GM23338 (cell line): ENCODE measurements at regions not wholly inside any gene's neighbourhood (a gene's known extent, or its start where the extent isn't known, plus 50 kb on each side); places are given as distances from the start of the nearest gene placed in this dataset.

Experiments used
- ATAC-seq: fragments of 200-7000 bp; cut with Tn5 transposase; 3 replicates; pipeline ENCODE4 v1.9.1; 2020
- DNase-seq: peaks from one replicate; pipeline ENCODE4 v3.0.0-alpha.2; 2015; ENCODE audit warnings: low spot score
- H2AFZ ChIP-seq: fragments of 200-600 bp; sonication (generic); 2 replicates; pipeline ENCODE4 v1.8.0; 2016; ENCODE audit warnings: antibody characterized with exemption, mild to moderate bottlenecking, moderate library complexity
- H3F3A ChIP-seq: fragments of 200-600 bp; sonication (generic); replicated peaks from 2 replicates; pipeline ENCODE4 v1.8.0; 2017; ENCODE audit warnings: antibody characterized with exemption, mixed run types, low read depth
- H3K27ac ChIP-seq: fragments of 200-600 bp; sonication (generic); 2 replicates; pipeline ENCODE4 v1.6.1; 2016; ENCODE audit warnings: low read depth
- H3K27me3 ChIP-seq: fragments of 200-600 bp; sonication (generic); 2 replicates; pipeline ENCODE4 v1.8.0; 2016; ENCODE audit warnings: mild to moderate bottlenecking, mixed run types, moderate library complexity; ENCODE audit not compliant: insufficient read depth
- H3K36me3 ChIP-seq: fragments of 200-600 bp; sonication (generic); 2 replicates; pipeline ENCODE4 v1.8.0; 2016; ENCODE audit warnings: mild to moderate bottlenecking; ENCODE audit not compliant: insufficient read depth
- H3K4me1 ChIP-seq: fragments of 200-600 bp; sonication (generic); 2 replicates; pipeline ENCODE4 v1.8.0; 2016; ENCODE audit warnings: mild to moderate bottlenecking, moderate library complexity; ENCODE audit not compliant: insufficient read depth
- H3K4me2 ChIP-seq: fragments of 200-600 bp; sonication (generic); 2 replicates; pipeline ENCODE4 v1.7.1; 2017; ENCODE audit warnings: mixed run types
- H3K4me3 ChIP-seq: fragments of 200-600 bp; sonication (generic); 2 replicates; pipeline ENCODE4 v1.6.1; 2016; ENCODE audit warnings: mixed run types
- H3K79me2 ChIP-seq: fragments of 200-600 bp; sonication (generic); replicated peaks from 2 replicates; pipeline ENCODE4 v1.8.0; 2017; ENCODE audit warnings: mild to moderate bottlenecking; ENCODE audit not compliant: insufficient read depth
- H3K9me2 ChIP-seq: fragments of 200-600 bp; sonication (generic); 2 replicates; pipeline ENCODE4 v1.8.0; 2017; ENCODE audit not compliant: insufficient read depth
- H4K20me1 ChIP-seq: fragments of 200-600 bp; sonication (generic); replicated peaks from 2 replicates; pipeline ENCODE4 v1.8.0; 2017; ENCODE audit warnings: mild to moderate bottlenecking; ENCODE audit not compliant: insufficient read depth
- H3K27ac Mint-ChIP-seq: 2 replicates; pipeline ENCODE4 v1.8.0; 2020; ENCODE audit warnings: inconsistent platforms, mild to moderate bottlenecking, moderate library complexity, mixed read lengths
- H3K27me3 Mint-ChIP-seq: 3 replicates; pipeline ENCODE4 v1.8.0; 2022; ENCODE audit warnings: low read depth, mild to moderate bottlenecking, moderate library complexity, mixed read lengths, inconsistent platforms; ENCODE audit not compliant: insufficient read depth, poor library complexity
- H3K36me3 Mint-ChIP-seq: 3 replicates; pipeline ENCODE4 v1.8.0; 2021; ENCODE audit warnings: low read depth, mild to moderate bottlenecking, inconsistent platforms, moderate library complexity, mixed read lengths
- H3K4me1 Mint-ChIP-seq: 3 replicates; pipeline ENCODE4 v1.8.0; 2020; ENCODE audit warnings: mild to moderate bottlenecking, inconsistent platforms, mixed read lengths
- H3K4me3 Mint-ChIP-seq: 3 replicates; pipeline ENCODE4 v1.8.0; 2021; ENCODE audit warnings: moderate library complexity, mild to moderate bottlenecking, inconsistent platforms, mixed read lengths
- H3K9me3 Mint-ChIP-seq: 3 replicates; pipeline ENCODE4 v1.8.0; 2020; ENCODE audit warnings: moderate library complexity, mild to moderate bottlenecking, inconsistent platforms, mixed read lengths
- CREB1 ChIP-seq: fragments of 250-450 bp; sonication (Bioruptor Pico); IDR thresholded peaks from 2 replicates; pipeline ENCODE4 v1.5.0; 2020; ENCODE audit warnings: low read depth, mild to moderate bottlenecking, moderate library complexity
- ETS1 ChIP-seq: IDR thresholded peaks from 2 replicates; pipeline ENCODE4 v1.6.1; 2016; ENCODE audit warnings: antibody characterized with exemption
- EZH2 ChIP-seq: fragments of 200-600 bp; sonication (generic); IDR thresholded peaks from one replicate; pipeline ENCODE4 v1.8.0; 2017; ENCODE audit warnings: antibody characterized with exemption, mild to moderate bottlenecking, low read depth; ENCODE audit not compliant: unreplicated experiment
- JUNB ChIP-seq: IDR thresholded peaks from one replicate; pipeline ENCODE4 v1.6.1; 2016; ENCODE audit warnings: antibody characterized with exemption; ENCODE audit not compliant: unreplicated experiment
- NANOG ChIP-seq: IDR thresholded peaks from 2 replicates; pipeline ENCODE4 v1.6.1; 2016; ENCODE audit warnings: antibody characterized with exemption, borderline replicate concordance
- POLR2AphosphoS5 ChIP-seq: IDR thresholded peaks from 2 replicates; pipeline ENCODE4 v1.6.1; 2016; ENCODE audit warnings: antibody characterized with exemption, low read depth
- REST ChIP-seq: IDR thresholded peaks from one replicate; pipeline ENCODE4 v1.6.1; 2018; ENCODE audit warnings: antibody characterized with exemption; ENCODE audit not compliant: unreplicated experiment
- STAT1 ChIP-seq: IDR thresholded peaks from one replicate; pipeline ENCODE4 v1.6.1; 2016; ENCODE audit warnings: antibody characterized with exemption; ENCODE audit not compliant: unreplicated experiment
- ZNF114 ChIP-seq: fragments of 250-450 bp; sonication (Bioruptor Pico); IDR thresholded peaks from 2 replicates; pipeline ENCODE4 v1.5.0; 2020; ENCODE audit warnings: mild to moderate bottlenecking, moderate library complexity
- ZNF331 ChIP-seq: fragments of 250-450 bp; sonication (Bioruptor Pico); IDR thresholded peaks from 2 replicates; pipeline ENCODE4 v1.5.0; 2020; ENCODE audit warnings: low read depth, mild to moderate bottlenecking, moderate library complexity
- ZNF462 ChIP-seq: fragments of 250-450 bp; sonication (Bioruptor Pico); IDR thresholded peaks from 2 replicates; pipeline ENCODE4 v1.5.0; 2020; ENCODE audit warnings: mild to moderate bottlenecking, moderate library complexity
- TF ChIP-seq, protein P1 (sequence below), 2 experiments: fragments of 200-600 bp in 1 of 2; sonication (generic) in 1 of 2; conservative IDR thresholded peaks; 2 replicates each; pipeline versions ENCODE4 v1.5.1 to v1.6.1; 2016 to 2017; ENCODE audit warnings: antibody characterized with exemption in 2 of 2, low read depth in 2 of 2, mild to moderate bottlenecking in 2 of 2, moderate library complexity in 1 of 2

- TF ChIP-seq ZNF114 (CRISPR knock-in tag) (no peak), ZNF331 (CRISPR knock-in tag) (no peak), POLR2AphosphoS5 (no peak), EZH2 (no peak), JUNB (no peak), REST (no peak), NANOG (no peak), ETS1 (no peak), ZNF462 (CRISPR knock-in tag) (no peak), STAT1 (no peak), CREB1 (CRISPR knock-in tag) (no peak)
- TF ChIP-seq, protein P1, sequence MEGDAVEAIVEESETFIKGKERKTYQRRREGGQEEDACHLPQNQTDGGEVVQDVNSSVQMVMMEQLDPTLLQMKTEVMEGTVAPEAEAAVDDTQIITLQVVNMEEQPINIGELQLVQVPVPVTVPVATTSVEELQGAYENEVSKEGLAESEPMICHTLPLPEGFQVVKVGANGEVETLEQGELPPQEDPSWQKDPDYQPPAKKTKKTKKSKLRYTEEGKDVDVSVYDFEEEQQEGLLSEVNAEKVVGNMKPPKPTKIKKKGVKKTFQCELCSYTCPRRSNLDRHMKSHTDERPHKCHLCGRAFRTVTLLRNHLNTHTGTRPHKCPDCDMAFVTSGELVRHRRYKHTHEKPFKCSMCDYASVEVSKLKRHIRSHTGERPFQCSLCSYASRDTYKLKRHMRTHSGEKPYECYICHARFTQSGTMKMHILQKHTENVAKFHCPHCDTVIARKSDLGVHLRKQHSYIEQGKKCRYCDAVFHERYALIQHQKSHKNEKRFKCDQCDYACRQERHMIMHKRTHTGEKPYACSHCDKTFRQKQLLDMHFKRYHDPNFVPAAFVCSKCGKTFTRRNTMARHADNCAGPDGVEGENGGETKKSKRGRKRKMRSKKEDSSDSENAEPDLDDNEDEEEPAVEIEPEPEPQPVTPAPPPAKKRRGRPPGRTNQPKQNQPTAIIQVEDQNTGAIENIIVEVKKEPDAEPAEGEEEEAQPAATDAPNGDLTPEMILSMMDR (conservative IDR thresholded peaks at IDR 0.05; ENCODE audit: low read depth in 2 of 2): no peak
- Mint-ChIP-seq H3K36me3 (no peaks in the 10 kb centered on the region), H3K27ac (no peak overlapping the region), H3K4me3 (no peak overlapping the region), H3K9me3 (no peaks in the 10 kb centered on the region; the same call in 2 of the 3 replicates), H3K27me3 (peaks cover 5% of the 10 kb centered on the region), H3K4me1 (peaks cover 22% of the 10 kb centered on the region)
- H3K79me2 ChIP-seq: no peaks in the 10 kb centered on the region
- H3K4me2 ChIP-seq: no peak overlapping the region
- H4K20me1 ChIP-seq: no peaks in the 10 kb centered on the region
- no peak for ATAC-seq
- no peaks in the 10 kb centered on the region for H3K9me2 ChIP-seq
- no peak overlapping the region for H3K4me3 ChIP-seq
- no peak overlapping the region for H3K27ac ChIP-seq
- H3K4me1 ChIP-seq: peaks cover 7% of the 10 kb centered on the region; the same call in 1 of the 2 replicates
- H3F3A ChIP-seq: no peaks in the 10 kb centered on the region
- no peak for DNase-seq
- no peaks in the 10 kb centered on the region for H3K36me3 ChIP-seq
- no peaks in the 10 kb centered on the region for H3K27me3 ChIP-seq
- H2AFZ ChIP-seq: no peak overlapping the region
These were observed 207.2 kb downstream of the TOMM20 start for GRCh38 chr1:234921266-234922062.
